Chondrocyte (in vitro differentiated cells): ENCODE measurements at regions not wholly inside any gene's neighbourhood (a gene's known extent, or its start where the extent isn't known, plus 50 kb on each side); places are given as distances from the start of the nearest gene placed in this dataset.

Experiments used
- DNase-seq: peaks from one replicate; pipeline ENCODE4 v3.0.0; 2021; ENCODE audit warnings: mixed read lengths, low spot score
- H3K27ac Mint-ChIP-seq: one replicate; pipeline ENCODE4 v1.8.0; 2021; ENCODE audit warnings: mild to moderate bottlenecking, moderate library complexity, mixed read lengths; ENCODE audit not compliant: unreplicated experiment
- H3K27me3 Mint-ChIP-seq: 2 replicates; pipeline ENCODE4 v1.8.0; 2021; ENCODE audit warnings: low read depth, mixed read lengths
- H3K36me3 Mint-ChIP-seq: 2 replicates; pipeline ENCODE4 v1.8.0; 2021; ENCODE audit warnings: low read depth, mixed read lengths
- H3K4me1 Mint-ChIP-seq: 2 replicates; pipeline ENCODE4 v1.8.0; 2021; ENCODE audit warnings: low read depth, mild to moderate bottlenecking, mixed read lengths
- H3K4me3 Mint-ChIP-seq: one replicate; pipeline ENCODE4 v1.8.0; 2021; ENCODE audit warnings: mild to moderate bottlenecking, moderate library complexity, mixed read lengths; ENCODE audit not compliant: unreplicated experiment
- H3K9me3 Mint-ChIP-seq: 2 replicates; pipeline ENCODE4 v1.8.0; 2021; ENCODE audit warnings: low read depth, mixed read lengths
- TF ChIP-seq, protein P1 (sequence below): fragments of 200-600 bp; sonication (generic); IDR thresholded peaks from 2 replicates; pipeline ENCODE4 v1.5.0; 2021; ENCODE audit warnings: antibody characterized with exemption, mild to moderate bottlenecking, moderate library complexity

DNA sequence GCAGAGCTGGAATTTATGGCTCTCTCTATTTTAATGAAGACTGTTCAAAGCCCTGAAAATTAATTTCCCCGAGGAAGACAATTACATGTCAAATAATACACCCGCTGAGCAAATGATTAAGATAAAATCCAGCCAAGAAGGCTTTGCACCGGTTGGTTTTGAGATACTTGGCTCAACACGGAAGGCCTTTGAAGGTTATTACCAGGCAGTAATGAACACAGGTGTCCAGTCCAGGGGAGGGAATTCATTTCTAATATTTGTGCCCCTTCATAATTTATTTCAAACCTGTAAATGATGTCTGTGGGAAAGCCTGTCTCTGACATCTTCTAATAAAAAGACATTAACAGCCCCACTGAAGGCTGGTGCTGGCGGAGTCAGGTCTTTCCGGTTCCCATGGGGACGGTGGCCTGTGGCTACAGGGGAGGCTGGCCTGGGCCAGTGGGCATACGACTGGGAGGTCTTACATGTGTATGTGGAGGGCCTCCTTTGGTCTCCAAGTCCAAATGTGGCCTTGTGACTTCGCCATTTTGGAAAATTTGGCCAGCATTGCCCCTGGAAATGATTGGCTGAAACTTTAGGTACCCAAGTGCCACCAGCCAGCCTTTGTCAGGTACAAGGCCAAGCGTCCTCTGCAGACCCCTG lies 49.9 kb upstream of the IQSEC1 start:
- H3K27me3 Mint-ChIP-seq = peaks cover 53% of the 10 kb centered on the region
- H3K4me3 Mint-ChIP-seq = no peak overlapping the region
- TF ChIP-seq, protein P1, sequence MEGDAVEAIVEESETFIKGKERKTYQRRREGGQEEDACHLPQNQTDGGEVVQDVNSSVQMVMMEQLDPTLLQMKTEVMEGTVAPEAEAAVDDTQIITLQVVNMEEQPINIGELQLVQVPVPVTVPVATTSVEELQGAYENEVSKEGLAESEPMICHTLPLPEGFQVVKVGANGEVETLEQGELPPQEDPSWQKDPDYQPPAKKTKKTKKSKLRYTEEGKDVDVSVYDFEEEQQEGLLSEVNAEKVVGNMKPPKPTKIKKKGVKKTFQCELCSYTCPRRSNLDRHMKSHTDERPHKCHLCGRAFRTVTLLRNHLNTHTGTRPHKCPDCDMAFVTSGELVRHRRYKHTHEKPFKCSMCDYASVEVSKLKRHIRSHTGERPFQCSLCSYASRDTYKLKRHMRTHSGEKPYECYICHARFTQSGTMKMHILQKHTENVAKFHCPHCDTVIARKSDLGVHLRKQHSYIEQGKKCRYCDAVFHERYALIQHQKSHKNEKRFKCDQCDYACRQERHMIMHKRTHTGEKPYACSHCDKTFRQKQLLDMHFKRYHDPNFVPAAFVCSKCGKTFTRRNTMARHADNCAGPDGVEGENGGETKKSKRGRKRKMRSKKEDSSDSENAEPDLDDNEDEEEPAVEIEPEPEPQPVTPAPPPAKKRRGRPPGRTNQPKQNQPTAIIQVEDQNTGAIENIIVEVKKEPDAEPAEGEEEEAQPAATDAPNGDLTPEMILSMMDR = no peak
- H3K36me3 Mint-ChIP-seq = no peaks in the 10 kb centered on the region
- no peaks in the 10 kb centered on the region for H3K4me1 Mint-ChIP-seq
- no peak overlapping the region for H3K27ac Mint-ChIP-seq
- DNase-seq = peak; percentile 53
- no peaks in the 10 kb centered on the region for H3K9me3 Mint-ChIP-seq
